GM18517 (cell line): ENCODE measurements at regions not wholly inside any gene's neighbourhood (a gene's known extent, or its start where the extent isn't known, plus 50 kb on each side); places are given as distances from the start of the nearest gene placed in this dataset.

Experiments used
- ATAC-seq: cut with Tn5 transposase; IDR thresholded peaks from one replicate; pipeline ENCODE4 v1.9.1; 2021; ENCODE audit warnings: mild to moderate bottlenecking, moderate library complexity; ENCODE audit not compliant: unreplicated experiment

GRCh38 chr2:5950736-5951135 is 258.6 kb downstream of the SOX11 start:
- ATAC-seq, result no peak

GRCh38 chr2:5951471-5951870 is 259.3 kb downstream of the SOX11 start:
- ATAC-seq, result no peak

- ATAC-seq, result no peak
These were observed 261.3 kb downstream of the SOX11 start for GRCh38 chr2:5953525-5953924.

- no peak for ATAC-seq
These were observed 262.3 kb downstream of the SOX11 start for GRCh38 chr2:5954509-5954908.

GRCh38 chr2:5955921-5956320 is 263.7 kb downstream of the SOX11 start:
- ATAC-seq, result no peak

- ATAC-seq, result no peak
These were observed 267.9 kb downstream of the SOX11 start for GRCh38 chr2:5959836-5960820.

- ATAC-seq, result no peak
These were observed 275.3 kb downstream of the SOX11 start for GRCh38 chr2:5967506-5967905.

GRCh38 chr2:5969303-5969702 is 277.1 kb downstream of the SOX11 start:
- ATAC-seq, result no peak

- no peak for ATAC-seq
These were observed 278.2 kb downstream of the SOX11 start for GRCh38 chr2:5970347-5970746.

- no peak for ATAC-seq
These were observed 282.3 kb downstream of the SOX11 start for GRCh38 chr2:5974477-5974876.

GRCh38 chr2:5975401-5975800 is 283.2 kb downstream of the SOX11 start:
- ATAC-seq, result no peak

GRCh38 chr2:5976531-5977065 is 284.4 kb downstream of the SOX11 start:
- no peak for ATAC-seq

GRCh38 chr2:5977477-5977876 is 285.3 kb downstream of the SOX11 start:
- ATAC-seq, result no peak

GRCh38 chr2:5978131-5978751 is 286.1 kb downstream of the SOX11 start:
- no peak for ATAC-seq

GRCh38 chr2:5980450-5981190 is 288.4 kb downstream of the SOX11 start:
- ATAC-seq, result no peak

- no peak for ATAC-seq
These were observed 290.2 kb downstream of the SOX11 start for GRCh38 chr2:5982193-5982902.

- ATAC-seq, result no peak
These were observed 290.7 kb downstream of the SOX11 start for GRCh38 chr2:5982903-5983265.

GRCh38 chr2:5983511-5984272 is 291.5 kb downstream of the SOX11 start:
- no peak for ATAC-seq

GRCh38 chr2:5984273-5984655 is 292.1 kb downstream of the SOX11 start:
- ATAC-seq, result no peak

- no peak for ATAC-seq
These were observed 292.8 kb downstream of the SOX11 start for GRCh38 chr2:5984946-5985345.
